TTC549 (cell line): ENCODE measurements at regions not wholly inside any gene's neighbourhood (a gene's known extent, or its start where the extent isn't known, plus 50 kb on each side); places are given as distances from the start of the nearest gene placed in this dataset.

Source experiments
- FAIRE-seq: peaks from 2 replicates; lab custom pipeline; 2012; peaks lifted over from hg19 to GRCh38; lab: Jason Lieb, UNC

- FAIRE-seq, result no peak
These were observed 50.9 kb upstream of the E2F7 start for GRCh38 chr12:77116277-77116676.

DNA sequence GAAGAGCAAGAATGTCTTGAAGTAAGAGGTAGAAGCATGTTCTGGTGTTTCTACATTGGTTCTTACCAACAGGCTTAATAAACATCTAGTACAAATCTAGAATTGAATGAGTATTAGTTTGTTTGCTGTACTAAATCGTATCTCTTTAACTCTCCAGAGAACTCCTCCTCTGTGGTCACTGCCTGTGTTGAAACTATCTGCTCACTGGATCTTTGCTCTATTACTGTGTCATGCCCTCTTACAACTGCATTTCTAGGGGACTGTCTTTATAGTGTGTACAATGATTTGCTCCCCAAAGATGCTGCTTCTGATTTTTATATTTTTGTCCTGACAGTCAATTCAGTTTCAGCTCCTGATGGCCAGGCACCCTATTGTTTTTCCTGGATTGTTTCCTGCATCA is 50.1 kb upstream of the E2F7 start:
- FAIRE-seq, result no peak
